Common myeloid progenitor, CD34-positive (primary cell): ENCODE measurements at regions not wholly inside any gene's neighbourhood (a gene's known extent, or its start where the extent isn't known, plus 50 kb on each side); places are given as distances from the start of the nearest gene placed in this dataset.
"Not testable (repeated sequence)": the region's sequence is repeated elsewhere in the genome, so short reads cannot be mapped to it uniquely, and the experiment has no call there.

ENCODE experiments used
- CTCF ChIA-PET: fragments of 350-600 bp; sonication (Branson Sonifier 250); formaldehyde crosslinking; loops from one replicate; lab custom pipeline; 2021; ENCODE audit warnings: antibody characterized with exemption; lab: Charles Lee
- POLR2A ChIA-PET: fragments of 350-600 bp; sonication (Branson Sonifier 250); formaldehyde crosslinking; loops from one replicate; lab custom pipeline; 2021; ENCODE audit warnings: antibody characterized with exemption; lab: Charles Lee
- DNase-seq, 3 donors: peaks; one replicate each; pipeline versions ENCODE4 v3.0.0 to v3.0.0-alpha.2; 2013
- H3K27ac ChIP-seq, 2 experiments: 1 replicate in 1 of 2; 2 replicates in 1 of 2; pipeline ENCODE4 v1.7.0; 2013; ENCODE audit warnings: inconsistent platforms in 2 of 2, low read length in 2 of 2, mild to moderate bottlenecking in 2 of 2, low read depth in 1 of 2, moderate library complexity in 1 of 2; ENCODE audit not compliant: severe bottlenecking in 2 of 2, insufficient read depth in 1 of 2, poor library complexity in 1 of 2
- H3K27me3 ChIP-seq, 5 experiments: replicated peaks in 2 of 5; 1 replicate in 3 of 5; 2 replicates in 2 of 5; pipeline versions ENCODE4 v1.6.1 to v1.7.0; 2013; ENCODE audit warnings: low read length in 4 of 5, mild to moderate bottlenecking in 2 of 5, moderate library complexity in 2 of 5, inconsistent platforms in 1 of 5; ENCODE audit not compliant: insufficient read depth in 5 of 5, control insufficient read depth in 4 of 5
- H3K36me3 ChIP-seq, 4 experiments: 1 replicate in 2 of 4; 2 replicates in 2 of 4; pipeline versions ENCODE4 v1.6.1 to v1.7.0; 2013; ENCODE audit warnings: low read length in 3 of 4, control low read depth in 1 of 4, mild to moderate bottlenecking in 1 of 4; ENCODE audit not compliant: control insufficient read depth in 4 of 4, insufficient read depth in 4 of 4
- H3K4me1 ChIP-seq, 4 experiments: 1 replicate in 3 of 4; 2 replicates in 1 of 4; pipeline versions ENCODE4 v1.6.1 to v1.7.1; 2013; ENCODE audit warnings: low read length in 3 of 4, mild to moderate bottlenecking in 3 of 4, control low read depth in 1 of 4, inconsistent platforms in 1 of 4, moderate library complexity in 1 of 4; ENCODE audit not compliant: control insufficient read depth in 4 of 4, insufficient read depth in 4 of 4; ENCODE audit errors: control extremely low read depth in 1 of 4
- H3K4me3 ChIP-seq, 7 experiments: 1 replicate in 4 of 7; 2 replicates in 3 of 7; pipeline versions ENCODE4 v1.5.1 to v1.7.0; 2013; ENCODE audit warnings: mild to moderate bottlenecking in 7 of 7, low read length in 6 of 7, moderate library complexity in 6 of 7, inconsistent platforms in 2 of 7, low read depth in 2 of 7, control low read depth in 1 of 7; ENCODE audit not compliant: insufficient read depth in 4 of 7, control insufficient read depth in 1 of 7; ENCODE audit errors: extremely low read depth in 1 of 7
- H3K9me3 ChIP-seq, 5 experiments: 1 replicate in 4 of 5; 2 replicates in 1 of 5; pipeline versions ENCODE4 v1.6.1 to v1.7.1; 2013; ENCODE audit warnings: low read length in 4 of 5, mild to moderate bottlenecking in 2 of 5, inconsistent platforms in 1 of 5, low read depth in 1 of 5, moderate library complexity in 1 of 5; ENCODE audit not compliant: control insufficient read depth in 4 of 5, insufficient read depth in 2 of 5; ENCODE audit errors: control extremely low read depth in 1 of 5
- WGBS: methylation state at CpG from one replicate; pipeline ENCODE4 v1.1.5; 2013; ENCODE audit not compliant: insufficient coverage; 5-methylcytosine and 5-hydroxymethylcytosine counted together

GRCh38 chr9:66206617-66207016 lies 469.7 kb downstream of the FOXD4L4 start:
- H3K4me3 ChIP-seq, H3K36me3 ChIP-seq, H3K27me3 ChIP-seq, H3K9me3 ChIP-seq, POLR2A ChIA-PET, H3K27ac ChIP-seq, DNase-seq, CTCF ChIA-PET, H3K4me1 ChIP-seq: not testable (repeated sequence)
- WGBS: no CpG with 5 or more reads among the region's 1 CpG

- DNase-seq, CTCF ChIA-PET, H3K27me3 ChIP-seq, H3K27ac ChIP-seq, H3K9me3 ChIP-seq, H3K36me3 ChIP-seq, H3K4me1 ChIP-seq, POLR2A ChIA-PET, H3K4me3 ChIP-seq: not testable (repeated sequence)
- no CpG with 5 or more reads among the region's 2 CpGs for WGBS
These were observed 471.0 kb downstream of the FOXD4L4 start for GRCh38 chr9:66207914-66208313.

DNA sequence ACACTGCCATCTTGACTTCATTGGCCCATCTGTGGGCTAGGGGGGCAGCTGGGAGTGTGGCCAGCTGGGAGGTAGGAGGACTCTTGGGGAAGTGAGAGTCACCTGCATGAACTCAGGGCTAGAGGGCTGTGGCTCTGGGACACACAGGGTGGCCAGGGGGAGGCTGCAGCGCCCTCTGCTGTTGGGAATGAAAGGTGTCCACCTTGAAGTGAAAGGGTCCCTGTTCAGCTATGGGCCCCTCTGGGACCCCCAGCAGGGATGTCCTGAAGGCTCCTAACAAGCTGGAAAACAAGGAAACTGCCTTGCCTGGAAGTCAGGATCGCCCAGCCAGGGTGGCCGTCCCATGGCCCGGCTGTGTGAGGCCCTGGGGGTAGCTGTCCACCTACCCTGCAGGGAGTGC lies 507.8 kb downstream of the FOXD4L4 start:
- POLR2A ChIA-PET, CTCF ChIA-PET, H3K4me1 ChIP-seq, H3K9me3 ChIP-seq, H3K4me3 ChIP-seq, H3K27ac ChIP-seq, H3K27me3 ChIP-seq, H3K36me3 ChIP-seq, DNase-seq: not testable (repeated sequence)
- WGBS: no CpG with 5 or more reads among the region's 4 CpGs

DNA sequence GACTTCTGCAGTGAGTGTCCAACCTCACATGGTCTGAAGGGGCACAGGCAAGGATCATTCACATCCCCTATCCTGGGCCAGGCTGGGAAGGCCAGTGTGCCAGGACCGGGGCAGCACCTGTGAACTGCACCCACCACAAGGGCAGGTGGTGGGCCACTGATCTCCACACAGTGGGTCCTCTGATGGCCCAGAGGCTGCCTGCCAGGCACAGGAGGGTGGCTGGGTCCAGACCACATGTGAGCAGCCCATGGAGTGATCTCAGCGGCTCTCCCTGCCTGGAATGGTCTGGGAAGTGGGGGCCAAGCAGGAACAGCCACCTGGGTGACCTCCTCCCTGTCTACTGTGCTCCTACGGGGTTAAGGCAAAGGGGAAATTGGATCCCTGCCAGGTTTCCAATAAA lies 508.5 kb downstream of the FOXD4L4 start:
- H3K9me3 ChIP-seq, POLR2A ChIA-PET, H3K4me1 ChIP-seq, CTCF ChIA-PET, H3K27ac ChIP-seq, H3K36me3 ChIP-seq, DNase-seq, H3K27me3 ChIP-seq, H3K4me3 ChIP-seq: not testable (repeated sequence)
- WGBS: no CpG with 5 or more reads among the region's 3 CpGs

GRCh38 chr9:66257581-66257980 lies 520.6 kb downstream of the FOXD4L4 start:
- DNase-seq, H3K36me3 ChIP-seq, H3K4me3 ChIP-seq, H3K4me1 ChIP-seq, H3K9me3 ChIP-seq, CTCF ChIA-PET, H3K27ac ChIP-seq, POLR2A ChIA-PET, H3K27me3 ChIP-seq: not testable (repeated sequence)
- no CpG with 5 or more reads among the region's 3 CpGs for WGBS

GRCh38 chr9:66261576-66261975 lies 524.6 kb downstream of the FOXD4L4 start:
- WGBS: no CpG with 5 or more reads among the region's 4 CpGs
- H3K27me3 ChIP-seq, H3K9me3 ChIP-seq, H3K4me1 ChIP-seq, H3K4me3 ChIP-seq, DNase-seq, POLR2A ChIA-PET, H3K36me3 ChIP-seq, CTCF ChIA-PET, H3K27ac ChIP-seq: not testable (repeated sequence)

DNA sequence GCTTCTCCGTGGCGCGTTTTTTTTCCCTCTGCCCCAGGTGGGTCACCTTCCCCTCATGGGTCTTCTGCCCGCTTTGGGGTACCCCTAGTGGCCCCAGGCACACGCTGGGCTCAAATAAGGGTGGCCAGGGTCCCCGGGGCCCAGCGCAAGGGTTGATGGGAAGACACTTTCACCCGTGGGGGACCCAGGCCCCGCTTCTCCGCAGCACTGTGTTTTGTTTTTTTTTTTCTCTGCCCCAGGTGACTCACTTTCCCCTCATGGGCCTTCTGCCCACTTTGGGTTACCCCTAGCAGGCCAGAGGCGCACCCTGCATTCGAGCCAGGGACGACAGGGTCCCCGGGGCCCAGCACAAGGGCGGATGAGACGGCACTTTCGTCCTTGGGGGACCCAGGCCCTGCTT lies 526.7 kb downstream of the FOXD4L4 start:
- H3K36me3 ChIP-seq, H3K9me3 ChIP-seq, POLR2A ChIA-PET, DNase-seq, H3K4me1 ChIP-seq, H3K4me3 ChIP-seq, H3K27me3 ChIP-seq, CTCF ChIA-PET, H3K27ac ChIP-seq: not testable (repeated sequence)
- 96% methylated on average over 10 of the region's 17 CpGs for WGBS
